ENCODE measurements at regions not wholly inside any gene's neighbourhood (a gene's known extent, or its start where the extent isn't known, plus 50 kb on each side); places are given as distances from the start of the nearest gene placed in this dataset.

GRCh38 chr16:80120899-80121521, 419.8 kb upstream of the DYNLRB2 start:
- H3K9ac ChIP-seq (ENCODE audit: low read length), result no peak overlapping the region
- no peak overlapping the region for H3K4me3 ChIP-seq (ENCODE audit: low read length)
- no peaks in the 10 kb centered on the region for H3K4me1 ChIP-seq (ENCODE audit: control insufficient read depth, insufficient read depth, low read length)
- no peaks in the 10 kb centered on the region for H3K27me3 ChIP-seq (ENCODE audit: control insufficient read depth, insufficient read depth, low read length)
- H3K36me3 ChIP-seq (ENCODE audit: control insufficient read depth, insufficient read depth, low read length), result no peaks in the 10 kb centered on the region
- H3K9me3 ChIP-seq (ENCODE audit: control insufficient read depth, low read length), result no peaks in the 10 kb centered on the region

DNA sequence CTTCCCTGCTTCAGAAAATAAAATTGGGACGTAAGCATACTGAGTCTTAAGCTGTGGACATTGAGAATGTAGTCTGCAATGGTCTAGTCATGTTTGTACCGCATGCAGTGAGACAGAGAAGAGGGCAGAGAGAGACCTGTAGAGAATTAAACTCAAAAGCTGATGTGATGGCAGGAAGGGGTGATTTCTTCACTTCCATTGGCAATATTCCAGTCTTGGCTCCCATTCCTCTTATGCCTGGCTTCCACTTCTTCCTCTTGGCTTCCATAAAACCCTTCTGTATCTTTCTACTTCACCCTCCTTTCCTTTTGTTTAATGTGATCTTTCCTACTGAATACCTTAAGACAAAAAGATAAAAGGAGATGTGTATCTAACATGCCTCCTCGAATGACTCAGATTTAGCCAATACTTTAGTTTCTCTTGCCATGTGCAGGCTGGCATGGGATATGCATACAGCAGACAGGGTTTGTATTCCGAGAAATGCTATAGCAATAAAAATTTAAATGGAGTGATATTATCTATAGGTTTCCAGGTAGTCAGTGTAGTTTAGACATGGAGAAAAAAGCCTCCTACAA, 423.1 kb upstream of the DYNLRB2 start:
- Histone ChIP-seq H3K9me3 (ENCODE audit: control insufficient read depth, low read length) (no peaks in the 10 kb centered on the region), H3K27me3 (ENCODE audit: control insufficient read depth, insufficient read depth, low read length) (no peaks in the 10 kb centered on the region), H3K4me3 (ENCODE audit: low read length) (no peak overlapping the region), H3K4me1 (ENCODE audit: control insufficient read depth, insufficient read depth, low read length) (no peaks in the 10 kb centered on the region), H3K36me3 (ENCODE audit: control insufficient read depth, insufficient read depth, low read length) (no peaks in the 10 kb centered on the region), H3K9ac (ENCODE audit: low read length) (no peak overlapping the region)

GRCh38 chr16:80116711-80117110, 424.1 kb upstream of the DYNLRB2 start:
- no peak overlapping the region for H3K9ac ChIP-seq (ENCODE audit: low read length)
- H3K27me3 ChIP-seq (ENCODE audit: control insufficient read depth, insufficient read depth, low read length), result no peaks in the 10 kb centered on the region
- no peaks in the 10 kb centered on the region for H3K36me3 ChIP-seq (ENCODE audit: control insufficient read depth, insufficient read depth, low read length)
- no peaks in the 10 kb centered on the region for H3K9me3 ChIP-seq (ENCODE audit: control insufficient read depth, low read length)
- no peaks in the 10 kb centered on the region for H3K4me1 ChIP-seq (ENCODE audit: control insufficient read depth, insufficient read depth, low read length)
- no peak overlapping the region for H3K4me3 ChIP-seq (ENCODE audit: low read length)

DNA sequence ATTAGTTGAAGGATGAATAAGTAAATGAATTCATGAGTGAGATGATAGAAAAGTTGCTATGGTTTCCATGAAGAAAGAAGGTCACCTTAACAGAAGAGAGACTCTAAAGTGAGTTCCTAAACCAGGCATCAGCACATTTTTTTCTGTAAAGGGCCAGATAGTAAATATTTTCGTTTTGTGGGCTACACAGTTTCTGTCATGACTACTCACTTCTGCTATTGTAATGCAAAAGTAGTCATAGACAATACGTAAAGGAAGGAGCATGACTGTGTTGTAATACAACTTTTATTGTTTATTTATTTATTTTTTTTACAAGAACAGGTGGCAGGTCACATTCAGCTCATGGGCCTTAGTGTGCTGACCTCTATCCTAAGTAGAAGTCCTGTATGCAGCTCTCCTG, 426.1 kb upstream of the DYNLRB2 start:
- Histone ChIP-seq H3K36me3 (ENCODE audit: control insufficient read depth, insufficient read depth, low read length) (no peaks in the 10 kb centered on the region), H3K4me1 (ENCODE audit: control insufficient read depth, insufficient read depth, low read length) (no peaks in the 10 kb centered on the region), H3K9me3 (ENCODE audit: control insufficient read depth, low read length) (no peaks in the 10 kb centered on the region), H3K4me3 (ENCODE audit: low read length) (no peak overlapping the region), H3K9ac (ENCODE audit: low read length) (no peak overlapping the region), H3K27me3 (ENCODE audit: control insufficient read depth, insufficient read depth, low read length) (no peaks in the 10 kb centered on the region)

DNA sequence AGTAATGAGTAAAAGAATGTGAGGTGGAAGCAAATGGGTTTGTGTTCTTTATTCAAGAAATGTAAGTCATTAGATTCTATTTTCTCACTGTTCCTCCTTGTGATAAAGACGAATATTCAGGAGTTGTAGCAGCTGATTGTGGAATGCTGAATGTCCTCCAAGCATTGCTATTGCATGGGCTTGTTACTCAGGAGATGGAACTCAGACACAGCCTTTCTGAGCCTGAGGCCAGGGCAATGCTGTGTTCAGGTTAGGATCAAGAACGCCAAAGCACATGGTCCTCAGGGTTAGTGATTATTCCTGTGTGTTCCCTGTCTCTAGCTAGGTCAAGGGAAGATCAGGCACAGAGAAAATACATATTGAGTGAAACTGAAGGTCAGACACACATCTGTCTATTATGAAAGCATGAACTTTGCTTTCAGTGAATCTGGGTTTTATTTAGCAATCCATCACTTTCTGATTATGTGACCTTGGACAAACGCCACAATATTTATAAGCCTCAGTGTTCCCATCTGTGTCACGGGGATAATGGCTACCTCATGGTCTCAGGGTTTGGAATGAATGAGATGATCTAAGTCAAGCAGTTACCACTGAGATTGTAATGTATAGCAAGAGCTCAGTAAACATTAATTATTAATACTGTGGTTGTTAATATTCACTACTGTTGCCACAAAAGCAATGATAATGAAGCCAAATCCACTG, 426.8 kb upstream of the DYNLRB2 start:
- no peaks in the 10 kb centered on the region for H3K27me3 ChIP-seq (ENCODE audit: control insufficient read depth, insufficient read depth, low read length)
- H3K9me3 ChIP-seq (ENCODE audit: control insufficient read depth, low read length), result no peaks in the 10 kb centered on the region
- H3K4me1 ChIP-seq (ENCODE audit: control insufficient read depth, insufficient read depth, low read length), result no peaks in the 10 kb centered on the region
- H3K4me3 ChIP-seq (ENCODE audit: low read length), result no peak overlapping the region
- no peak overlapping the region for H3K9ac ChIP-seq (ENCODE audit: low read length)
- H3K36me3 ChIP-seq (ENCODE audit: control insufficient read depth, insufficient read depth, low read length), result no peaks in the 10 kb centered on the region

GRCh38 chr16:80109581-80109980, 431.2 kb upstream of the DYNLRB2 start:
- Histone ChIP-seq H3K9me3 (ENCODE audit: control insufficient read depth, low read length) (no peaks in the 10 kb centered on the region), H3K4me3 (ENCODE audit: low read length) (no peak overlapping the region), H3K9ac (ENCODE audit: low read length) (no peak overlapping the region), H3K36me3 (ENCODE audit: control insufficient read depth, insufficient read depth, low read length) (no peaks in the 10 kb centered on the region), H3K4me1 (ENCODE audit: control insufficient read depth, insufficient read depth, low read length) (no peaks in the 10 kb centered on the region), H3K27me3 (ENCODE audit: control insufficient read depth, insufficient read depth, low read length) (no peaks in the 10 kb centered on the region)

DNA sequence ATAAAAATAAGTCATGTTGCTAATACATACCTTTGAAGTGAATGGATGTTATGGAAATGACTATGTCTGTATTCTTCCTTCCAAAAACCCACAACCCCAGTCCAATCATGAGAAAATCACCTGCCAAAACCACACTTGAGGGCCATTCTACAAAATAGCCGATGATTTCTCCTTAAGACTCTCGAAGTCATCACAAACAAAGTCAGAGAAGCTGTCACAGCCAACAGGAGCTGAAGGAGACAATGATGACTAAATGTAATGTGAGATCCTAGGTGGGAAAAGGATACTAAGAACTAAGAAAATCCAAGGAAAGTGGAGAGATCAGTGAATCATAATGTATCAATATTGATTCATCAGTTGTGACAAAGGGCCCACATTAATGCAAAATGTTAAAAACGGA, 432.9 kb upstream of the DYNLRB2 start:
- no peak overlapping the region for H3K4me3 ChIP-seq (ENCODE audit: low read length)
- H3K9me3 ChIP-seq (ENCODE audit: control insufficient read depth, low read length), result no peaks in the 10 kb centered on the region
- no peak overlapping the region for H3K9ac ChIP-seq (ENCODE audit: low read length)
- H3K36me3 ChIP-seq (ENCODE audit: control insufficient read depth, insufficient read depth, low read length), result no peaks in the 10 kb centered on the region
- H3K4me1 ChIP-seq (ENCODE audit: control insufficient read depth, insufficient read depth, low read length), result no peaks in the 10 kb centered on the region
- no peaks in the 10 kb centered on the region for H3K27me3 ChIP-seq (ENCODE audit: control insufficient read depth, insufficient read depth, low read length)

- no peak overlapping the region for H3K4me3 ChIP-seq (ENCODE audit: low read length)
- no peaks in the 10 kb centered on the region for H3K9me3 ChIP-seq (ENCODE audit: control insufficient read depth, low read length)
- H3K4me1 ChIP-seq (ENCODE audit: control insufficient read depth, insufficient read depth, low read length), result no peaks in the 10 kb centered on the region
- no peaks in the 10 kb centered on the region for H3K36me3 ChIP-seq (ENCODE audit: control insufficient read depth, insufficient read depth, low read length)
- H3K27me3 ChIP-seq (ENCODE audit: control insufficient read depth, insufficient read depth, low read length), result no peaks in the 10 kb centered on the region
- no peak overlapping the region for H3K9ac ChIP-seq (ENCODE audit: low read length)
These were observed 435.0 kb upstream of the DYNLRB2 start for GRCh38 chr16:80105751-80106150.

- Histone ChIP-seq H3K4me3 (ENCODE audit: low read length) (no peak overlapping the region), H3K9ac (ENCODE audit: low read length) (no peak overlapping the region), H3K4me1 (ENCODE audit: control insufficient read depth, insufficient read depth, low read length) (no peaks in the 10 kb centered on the region), H3K9me3 (ENCODE audit: control insufficient read depth, low read length) (no peaks in the 10 kb centered on the region), H3K36me3 (ENCODE audit: control insufficient read depth, insufficient read depth, low read length) (no peaks in the 10 kb centered on the region), H3K27me3 (ENCODE audit: control insufficient read depth, insufficient read depth, low read length) (no peaks in the 10 kb centered on the region)
These were observed 435.6 kb upstream of the DYNLRB2 start for GRCh38 chr16:80105160-80105559.

DNA sequence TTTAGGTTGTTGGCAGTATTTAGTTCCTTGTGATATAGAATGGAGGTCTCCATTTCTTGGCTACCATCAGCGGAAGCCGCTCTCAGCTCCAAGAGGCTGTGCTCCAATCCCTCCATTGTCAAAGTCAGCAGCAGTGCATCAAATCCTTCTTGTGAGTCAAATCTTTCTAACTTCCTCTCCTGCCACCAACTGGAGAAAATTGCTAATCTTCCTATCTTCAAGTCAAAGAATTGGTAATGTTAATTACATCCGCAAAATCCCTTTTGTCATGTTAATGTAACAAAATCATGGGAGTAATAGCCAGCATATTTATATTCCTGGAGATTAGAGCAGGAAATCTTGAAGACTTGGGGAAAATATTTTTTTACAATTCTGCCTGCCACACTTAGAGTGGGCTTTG, 436.4 kb upstream of the DYNLRB2 start:
- Histone ChIP-seq H3K27me3 (ENCODE audit: control insufficient read depth, insufficient read depth, low read length) (no peaks in the 10 kb centered on the region), H3K9ac (ENCODE audit: low read length) (no peak overlapping the region), H3K9me3 (ENCODE audit: control insufficient read depth, low read length) (no peaks in the 10 kb centered on the region), H3K4me3 (ENCODE audit: low read length) (no peak overlapping the region), H3K4me1 (ENCODE audit: control insufficient read depth, insufficient read depth, low read length) (no peaks in the 10 kb centered on the region), H3K36me3 (ENCODE audit: control insufficient read depth, insufficient read depth, low read length) (no peaks in the 10 kb centered on the region)

DNA sequence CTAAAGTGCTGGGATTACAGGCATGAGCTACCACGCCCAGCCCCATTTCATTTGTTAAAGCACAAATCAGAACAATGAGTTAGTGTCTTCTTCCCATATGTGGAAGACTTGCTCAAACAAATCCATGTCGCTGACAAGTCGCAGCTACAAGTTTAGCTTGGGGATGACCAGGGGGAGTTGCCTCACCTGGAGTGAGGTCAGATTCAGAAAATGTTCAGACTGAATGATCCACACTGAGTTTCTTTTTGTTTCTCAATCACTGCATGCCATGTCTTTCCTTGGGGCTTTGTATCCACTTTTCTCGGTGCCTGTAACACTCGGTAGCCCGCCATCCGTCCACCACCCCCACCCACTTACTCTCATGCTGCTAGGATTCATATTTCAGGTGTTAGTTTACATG, 437.3 kb upstream of the DYNLRB2 start:
- Histone ChIP-seq H3K36me3 (ENCODE audit: control insufficient read depth, insufficient read depth, low read length) (no peaks in the 10 kb centered on the region), H3K27me3 (ENCODE audit: control insufficient read depth, insufficient read depth, low read length) (no peaks in the 10 kb centered on the region), H3K9ac (ENCODE audit: low read length) (no peak overlapping the region), H3K9me3 (ENCODE audit: control insufficient read depth, low read length) (no peaks in the 10 kb centered on the region), H3K4me1 (ENCODE audit: control insufficient read depth, insufficient read depth, low read length) (no peaks in the 10 kb centered on the region), H3K4me3 (ENCODE audit: low read length) (no peak overlapping the region)

- Histone ChIP-seq H3K9ac (ENCODE audit: low read length) (no peak overlapping the region), H3K4me3 (ENCODE audit: low read length) (no peak overlapping the region), H3K27me3 (ENCODE audit: control insufficient read depth, insufficient read depth, low read length) (no peaks in the 10 kb centered on the region), H3K4me1 (ENCODE audit: control insufficient read depth, insufficient read depth, low read length) (no peaks in the 10 kb centered on the region), H3K9me3 (ENCODE audit: control insufficient read depth, low read length) (no peaks in the 10 kb centered on the region), H3K36me3 (ENCODE audit: control insufficient read depth, insufficient read depth, low read length) (no peaks in the 10 kb centered on the region)
These were observed 439.8 kb upstream of the DYNLRB2 start for GRCh38 chr16:80100846-80101451.

Data from mucosa of stomach (tissue), 1 donor.